NCI-H2029 treated with DMSO at 0.1 percent for 48 hours (cell line): ENCODE measurements at regions not wholly inside any gene's neighbourhood (a gene's known extent, or its start where the extent isn't known, plus 50 kb on each side); places are given as distances from the start of the nearest gene placed in this dataset.

Experiments used
- DNase-seq: peaks from one replicate; lab custom pipeline; 2025; lab: John Stamatoyannopoulos, UW

DNA sequence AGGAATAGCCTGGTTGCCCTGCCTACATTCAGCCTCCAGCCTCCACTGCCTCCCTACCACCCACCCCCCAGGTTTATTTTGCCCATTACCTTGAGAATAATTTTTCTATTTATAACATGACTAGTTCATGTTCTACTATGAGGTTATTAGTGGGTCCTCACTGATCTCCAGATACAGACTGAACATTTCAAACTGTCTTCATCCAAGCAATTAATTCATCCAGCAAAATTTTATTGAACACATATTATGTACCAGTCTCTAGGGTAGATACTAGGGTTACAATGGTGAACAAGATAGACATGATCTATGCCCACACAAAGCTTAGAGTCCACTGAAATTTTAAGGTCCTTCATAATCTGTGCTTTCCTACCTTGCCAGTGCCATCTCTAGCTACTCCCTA is 51.6 kb upstream of the FHIP2A start:
- DNase-seq: no peak

DNA sequence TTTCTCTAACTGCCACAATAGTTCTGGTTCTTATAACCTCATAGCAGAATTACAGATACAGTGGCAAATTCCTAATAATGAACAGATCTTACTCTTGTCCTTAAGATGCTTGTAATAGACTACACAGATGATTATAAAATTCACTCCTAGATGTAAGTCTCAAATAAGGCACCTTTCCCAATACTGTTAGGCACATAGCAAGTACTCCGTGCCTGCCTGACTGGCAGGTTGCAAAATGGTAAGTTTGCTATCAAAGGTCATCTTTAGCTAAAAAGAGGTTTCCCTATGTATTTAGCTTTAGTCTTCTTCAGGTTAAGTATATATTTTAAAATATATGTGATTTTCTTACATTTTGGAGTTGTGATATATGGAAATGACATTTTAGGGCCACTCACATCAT is 50.4 kb upstream of the FHIP2A start:
- DNase-seq: no peak

DNA sequence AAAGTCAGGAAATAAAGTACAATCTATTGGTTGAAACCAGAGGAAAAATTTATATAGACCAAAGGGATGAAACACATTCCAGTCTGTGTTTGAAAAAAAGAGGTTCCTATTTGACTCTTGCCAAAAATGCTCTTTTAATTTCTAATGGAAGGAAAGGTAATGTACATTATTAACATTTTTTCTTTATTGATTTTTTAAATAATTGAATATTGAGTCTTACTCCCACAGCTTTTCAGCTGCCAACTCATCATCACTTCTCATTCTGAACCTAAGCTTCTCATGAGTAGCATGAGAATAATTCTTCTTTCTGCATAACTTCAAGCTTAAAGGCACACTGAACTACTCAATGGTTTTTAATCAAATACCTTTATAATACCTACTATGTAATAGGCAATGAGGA is 49.8 kb upstream of the FHIP2A start:
- DNase-seq: no peak
